GM19328 (cell line): ENCODE measurements at regions not wholly inside any gene's neighbourhood (a gene's known extent, or its start where the extent isn't known, plus 50 kb on each side); places are given as distances from the start of the nearest gene placed in this dataset.
"Not testable (repeated sequence)": the region's sequence is repeated elsewhere in the genome, so short reads cannot be mapped to it uniquely, and the experiment has no call there.

Experiments used
- ATAC-seq: cut with Tn5 transposase; IDR thresholded peaks from one replicate; pipeline ENCODE4 v1.9.1; 2021; ENCODE audit warnings: mild to moderate bottlenecking, moderate library complexity; ENCODE audit not compliant: unreplicated experiment

DNA sequence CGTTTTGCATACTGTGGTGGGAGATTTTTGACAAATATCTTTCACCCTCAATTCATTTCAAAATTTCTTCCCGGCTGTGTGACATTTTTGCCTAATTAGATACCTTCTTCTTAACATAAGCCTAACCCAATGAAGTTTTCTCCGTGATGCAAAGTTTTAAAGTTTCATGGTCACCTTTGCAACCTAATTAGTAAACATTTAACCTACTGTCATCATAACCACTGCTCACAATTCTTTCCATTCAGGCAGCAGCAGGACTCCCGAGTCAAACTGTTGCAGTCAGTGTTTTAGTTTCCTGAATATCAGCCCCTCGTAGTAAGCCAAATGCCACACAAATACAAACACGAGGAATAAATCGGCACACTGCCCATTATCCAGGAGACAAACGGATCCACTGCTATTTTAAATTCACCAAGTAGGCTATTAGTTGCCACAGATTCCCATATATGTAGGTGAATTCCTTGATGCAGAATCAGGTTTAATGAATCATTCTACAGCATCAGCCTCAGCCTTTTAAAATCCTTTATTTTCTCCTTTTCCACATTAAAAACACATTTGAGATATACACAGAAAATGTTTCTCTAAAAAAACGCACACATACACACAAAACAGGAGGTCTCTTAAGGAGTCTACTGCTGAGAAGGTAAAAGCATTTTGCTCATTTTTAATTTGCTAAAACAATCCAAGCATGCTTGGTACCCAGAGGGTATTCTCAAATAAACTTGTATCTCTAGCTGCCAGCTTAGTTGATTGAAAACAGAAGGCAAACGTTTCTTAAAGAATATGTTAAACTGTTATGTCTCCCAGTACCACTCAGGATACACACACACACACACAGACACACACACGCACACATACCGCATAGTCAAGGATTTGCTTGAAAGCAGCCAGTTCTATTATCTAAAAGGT, 106.5 kb upstream of the KCTD1 start:
- ATAC-seq: no peak

DNA sequence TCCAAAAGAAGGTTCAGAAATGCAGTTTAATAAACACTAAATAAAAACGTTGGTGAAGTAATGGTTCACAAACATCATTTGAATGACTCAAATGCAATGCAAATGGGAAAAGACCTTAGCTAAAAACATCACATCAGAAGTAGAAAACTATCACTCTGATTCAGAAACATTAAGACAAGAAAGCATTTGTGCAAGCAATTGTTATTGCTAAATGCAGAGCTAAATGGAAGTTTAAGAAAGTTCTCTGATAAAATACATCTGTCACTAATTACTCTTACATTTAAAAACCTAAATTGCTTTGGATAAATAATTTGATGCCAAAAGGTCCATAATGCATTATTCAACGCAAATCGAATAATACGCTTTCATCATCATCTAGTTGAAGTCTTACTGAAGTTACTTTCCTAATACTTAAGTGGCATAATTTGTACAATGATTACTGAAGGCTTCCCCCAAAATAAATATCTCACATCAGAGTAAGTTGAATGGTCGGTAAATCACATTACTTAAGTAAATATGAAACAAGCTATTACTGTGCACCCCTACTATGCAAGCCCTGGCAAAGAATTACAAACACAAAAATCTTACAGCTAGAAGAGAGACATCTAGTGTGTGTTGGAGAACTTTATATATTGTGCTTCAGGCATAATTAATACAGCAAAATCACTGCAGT, 105.7 kb upstream of the KCTD1 start:
- no peak for ATAC-seq

GRCh38 chr18:26652501-26652900, 104.1 kb upstream of the KCTD1 start:
- no peak for ATAC-seq

DNA sequence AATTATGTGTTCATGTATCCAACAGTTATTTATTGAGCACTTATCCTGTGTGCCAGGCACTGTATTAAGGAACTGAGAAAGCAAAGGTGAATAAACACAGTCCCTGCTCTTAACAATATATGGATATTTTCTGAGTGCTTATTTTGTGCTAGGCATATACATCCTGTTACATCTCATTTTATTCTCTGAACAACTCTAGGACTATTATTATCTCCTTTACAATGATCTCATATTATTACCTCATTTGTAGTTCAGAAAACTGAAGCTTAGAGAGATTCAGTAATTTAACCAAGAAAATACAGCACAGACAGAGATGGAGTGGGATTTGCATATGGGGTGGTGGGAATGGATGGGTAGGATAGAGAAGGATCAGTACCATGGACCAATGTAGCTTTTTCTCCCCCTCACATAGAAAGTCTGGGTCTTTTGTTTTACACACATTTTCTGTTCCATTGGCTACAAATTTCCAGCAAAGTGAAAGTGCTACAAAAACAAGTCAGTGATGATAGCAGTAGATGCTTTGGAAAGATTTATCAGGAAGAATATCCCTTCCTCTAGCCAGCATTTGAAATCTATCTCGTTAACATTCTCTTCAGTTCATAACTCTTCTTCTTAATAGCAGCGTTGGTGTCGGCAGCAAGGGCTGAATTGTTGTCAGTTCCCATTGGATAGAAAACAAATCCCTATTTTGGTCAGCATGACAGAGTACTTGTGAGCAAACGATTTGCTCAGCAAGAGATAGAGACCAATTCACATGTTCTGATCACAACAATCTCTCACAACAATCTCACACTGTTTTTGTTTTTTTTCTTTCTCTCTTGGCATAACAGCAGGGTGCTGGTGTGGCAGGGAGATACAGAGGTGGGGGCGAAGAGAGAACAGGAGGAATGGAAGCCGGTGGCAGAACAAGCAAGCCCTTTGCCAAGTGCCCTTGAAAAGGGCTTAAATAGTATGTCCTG, 102.2 kb upstream of the KCTD1 start:
- no peak for ATAC-seq

DNA sequence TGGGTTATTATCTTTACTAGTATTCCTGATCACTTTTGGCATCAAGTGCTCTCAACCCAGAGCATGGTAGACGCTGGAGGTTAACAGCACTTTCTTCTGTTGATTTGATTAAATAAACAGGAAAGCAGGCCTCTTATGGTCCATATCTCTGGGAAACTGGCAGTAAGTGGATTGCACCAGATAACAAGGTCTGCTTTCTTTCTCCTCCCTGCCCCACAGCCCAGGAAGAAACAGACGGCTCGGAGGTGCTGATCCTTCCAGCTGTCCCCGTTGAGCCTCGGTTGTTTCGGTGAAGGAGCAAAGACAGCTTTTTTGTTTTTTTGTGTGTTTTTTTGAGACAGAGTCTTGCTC, 100.8 kb upstream of the KCTD1 start:
- ATAC-seq: no peak

DNA sequence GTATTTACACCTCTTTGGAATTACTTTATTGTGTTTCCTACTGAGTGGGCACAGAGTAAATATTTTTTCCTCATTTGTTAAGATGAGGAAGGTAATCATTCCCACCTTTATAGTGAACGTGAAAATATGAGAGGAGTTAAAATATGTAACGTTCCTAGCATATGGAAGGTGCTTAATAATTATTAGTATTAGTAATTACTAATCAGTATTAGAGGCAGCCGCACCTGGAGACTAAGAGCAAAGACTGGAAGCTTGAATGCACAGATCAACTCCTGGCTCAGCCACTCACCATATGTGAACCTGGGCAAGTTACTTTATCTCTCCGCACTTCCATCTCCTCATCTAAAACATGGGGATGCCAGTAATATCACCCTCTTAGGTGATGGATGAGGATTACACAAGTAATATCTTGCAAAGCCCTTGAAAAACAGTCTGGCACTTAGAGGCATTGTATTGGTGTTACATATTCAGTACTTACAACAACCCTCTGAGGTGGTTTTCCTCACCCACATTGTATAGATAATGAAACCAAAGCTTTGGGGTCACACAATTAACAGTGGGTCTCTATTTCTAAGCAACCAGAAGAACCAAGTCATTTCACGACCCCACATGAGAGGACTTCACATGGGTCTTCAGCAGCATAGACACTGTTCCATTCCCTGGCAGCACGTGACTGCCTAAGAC, 100.3 kb upstream of the KCTD1 start:
- ATAC-seq: no peak

- no peak for ATAC-seq
These were observed 98.5 kb upstream of the KCTD1 start for GRCh38 chr18:26646901-26647300.

DNA sequence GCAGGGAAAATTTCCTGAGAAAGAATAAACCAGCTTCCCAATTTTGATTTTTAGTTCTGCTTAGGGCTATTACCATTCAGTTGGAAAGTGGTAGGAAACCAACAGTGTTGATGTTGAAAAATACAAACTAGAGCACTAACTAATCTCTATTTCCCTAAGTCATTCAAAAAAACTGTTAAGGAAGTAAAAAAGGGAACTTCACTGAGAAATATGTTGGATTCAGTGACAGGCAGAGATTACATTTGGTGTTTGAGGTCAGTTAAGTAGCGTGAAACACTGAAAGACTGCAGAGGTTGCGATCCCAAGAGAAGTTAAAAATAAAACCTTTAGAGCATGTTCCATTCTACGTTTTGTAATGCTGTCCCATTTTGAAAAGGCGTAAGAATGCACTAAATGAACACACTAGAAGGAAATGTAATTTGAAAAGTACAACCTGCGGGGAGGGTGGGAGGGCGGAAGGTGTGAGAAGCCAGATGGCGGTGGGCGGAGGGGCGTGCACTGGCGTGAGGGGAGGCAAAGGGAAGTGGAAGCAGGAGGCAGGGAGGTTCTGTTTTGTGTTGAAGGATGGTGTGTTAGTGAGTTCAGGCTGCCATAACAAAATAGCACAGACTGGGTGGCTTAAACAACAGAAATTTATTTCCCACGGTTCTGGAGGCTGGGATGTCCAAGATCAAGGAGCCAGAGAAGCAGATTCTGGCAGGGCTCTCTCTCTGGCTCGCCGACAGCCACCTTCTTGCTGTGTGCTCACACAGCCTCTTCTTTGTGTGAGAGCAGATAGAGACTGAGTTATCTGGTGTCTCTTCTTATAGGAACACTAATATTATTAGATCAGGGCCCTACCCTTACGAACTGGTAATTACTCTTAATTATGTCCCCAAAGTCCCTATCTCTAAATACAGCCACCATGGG, 94.3 kb upstream of the KCTD1 start:
- ATAC-seq: no peak

- no peak for ATAC-seq
These were observed 92.2 kb upstream of the KCTD1 start for GRCh38 chr18:26640541-26640940.

GRCh38 chr18:26639149-26639548, 90.8 kb upstream of the KCTD1 start:
- ATAC-seq: no peak

DNA sequence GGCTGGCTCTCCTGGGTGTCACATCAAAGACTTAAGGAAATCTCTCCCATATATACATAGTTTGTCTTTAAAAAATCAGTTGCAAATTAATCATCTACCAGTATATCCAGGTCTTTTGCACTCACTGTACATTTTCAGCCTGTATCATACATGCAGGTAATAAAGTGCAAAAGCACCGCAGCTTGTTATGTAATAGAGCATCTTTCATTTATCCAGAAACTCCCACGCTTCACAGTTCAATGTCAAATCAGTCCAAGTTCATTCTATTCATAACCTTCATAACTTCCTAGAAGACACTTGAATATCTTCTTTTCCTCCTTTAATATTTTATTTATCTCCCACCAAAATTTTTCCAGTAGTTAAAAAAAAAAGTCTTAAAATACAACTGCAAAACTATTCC, 89.6 kb upstream of the KCTD1 start:
- ATAC-seq: no peak

GRCh38 chr18:26637324-26637723, 89.0 kb upstream of the KCTD1 start:
- ATAC-seq: no peak

GRCh38 chr18:26635466-26635865, 87.1 kb upstream of the KCTD1 start:
- no peak for ATAC-seq

GRCh38 chr18:26634631-26635030, 86.3 kb upstream of the KCTD1 start:
- no peak for ATAC-seq

GRCh38 chr18:26631135-26631534, 82.8 kb upstream of the KCTD1 start:
- ATAC-seq: no peak

DNA sequence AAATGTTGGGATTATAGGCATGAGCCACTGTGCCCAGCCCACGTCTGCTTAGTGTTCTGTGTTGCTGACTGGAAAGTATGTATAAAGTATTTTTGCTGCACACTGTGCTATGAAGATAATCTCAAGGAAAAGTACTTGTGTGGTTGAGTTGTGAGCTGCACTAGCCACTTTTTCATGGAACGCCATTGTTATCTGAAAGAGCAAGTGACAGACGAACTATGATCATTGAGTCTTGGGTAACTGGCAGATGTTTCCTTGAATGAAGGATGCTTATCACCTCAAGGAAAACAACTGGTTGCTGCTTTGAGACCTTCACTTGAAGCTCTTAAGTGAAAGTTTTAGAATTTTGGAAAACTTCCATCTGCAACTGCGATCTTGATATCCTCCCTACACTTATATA, 82.2 kb upstream of the KCTD1 start:
- ATAC-seq: no peak

- no peak for ATAC-seq
These were observed 79.7 kb upstream of the KCTD1 start for GRCh38 chr18:26628017-26628416.

DNA sequence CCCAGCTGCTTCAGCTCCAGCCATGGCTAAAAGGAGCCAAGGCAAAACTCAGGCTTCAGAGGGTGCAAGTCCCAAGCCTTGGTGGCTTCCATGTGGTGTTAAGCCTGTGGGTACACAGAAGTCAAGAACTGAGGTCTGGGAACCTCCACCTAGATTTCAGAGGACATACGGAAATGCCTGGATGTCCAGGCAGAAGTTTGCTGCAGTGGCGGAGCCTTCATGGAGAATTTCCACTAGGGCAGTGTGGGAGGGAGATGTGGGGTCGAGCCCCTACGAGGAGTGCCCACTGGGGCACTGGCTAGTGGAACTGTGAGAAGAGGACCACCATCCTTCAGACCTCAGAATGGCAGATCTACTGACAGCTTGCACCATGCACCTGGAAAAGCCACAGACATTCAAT, 76.1 kb upstream of the KCTD1 start:
- ATAC-seq: no peak

GRCh38 chr18:26623314-26623713, 75.0 kb upstream of the KCTD1 start:
- not testable (repeated sequence) for ATAC-seq
